HG03469 (cell line): ENCODE measurements at regions not wholly inside any gene's neighbourhood (a gene's known extent, or its start where the extent isn't known, plus 50 kb on each side); places are given as distances from the start of the nearest gene placed in this dataset.

Experiments used
- ATAC-seq: cut with Tn5 transposase; IDR thresholded peaks from one replicate; pipeline ENCODE4 v1.9.1; 2021; ENCODE audit warnings: mild to moderate bottlenecking, moderate library complexity, moderate number of reproducible peaks; ENCODE audit not compliant: unreplicated experiment

DNA sequence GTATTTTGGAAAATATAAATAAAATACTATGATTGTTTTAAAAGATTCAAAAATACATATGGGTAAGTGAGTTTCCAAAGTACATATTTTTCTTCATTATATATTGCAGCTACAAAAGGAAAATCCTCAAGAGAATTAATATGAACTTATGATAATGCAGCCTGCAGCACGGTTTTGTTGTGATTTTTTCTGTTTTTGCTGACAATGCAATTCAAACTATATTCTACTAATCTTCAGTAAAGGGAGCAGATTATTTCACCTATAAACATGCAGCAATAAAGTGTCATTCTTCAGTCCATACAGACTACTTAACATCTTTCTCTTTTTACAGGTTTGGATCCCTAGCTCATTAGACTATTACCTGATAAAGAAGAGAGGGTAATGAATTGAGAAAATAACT is 582.1 kb upstream of the MGAT4C start:
- ATAC-seq = no peak

DNA sequence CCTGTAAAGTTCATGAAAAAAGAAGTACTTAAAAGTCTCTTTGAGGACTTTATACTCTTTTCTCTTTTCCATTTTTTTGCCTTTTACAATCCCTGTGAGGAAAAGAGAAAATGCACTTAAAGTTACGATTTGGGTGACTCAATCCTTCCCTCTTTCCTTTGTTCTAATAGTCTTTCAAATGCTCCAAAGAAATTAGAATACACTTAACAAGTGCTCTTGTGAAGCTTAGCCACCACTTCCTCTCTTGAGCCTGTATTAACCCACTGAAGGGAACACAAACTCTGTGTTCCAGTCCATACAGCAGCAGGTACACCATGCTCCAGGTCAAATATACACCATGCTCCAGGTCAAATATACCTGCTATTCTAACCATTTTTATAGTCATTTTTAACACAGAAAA is 581.1 kb upstream of the MGAT4C start:
- no peak for ATAC-seq

DNA sequence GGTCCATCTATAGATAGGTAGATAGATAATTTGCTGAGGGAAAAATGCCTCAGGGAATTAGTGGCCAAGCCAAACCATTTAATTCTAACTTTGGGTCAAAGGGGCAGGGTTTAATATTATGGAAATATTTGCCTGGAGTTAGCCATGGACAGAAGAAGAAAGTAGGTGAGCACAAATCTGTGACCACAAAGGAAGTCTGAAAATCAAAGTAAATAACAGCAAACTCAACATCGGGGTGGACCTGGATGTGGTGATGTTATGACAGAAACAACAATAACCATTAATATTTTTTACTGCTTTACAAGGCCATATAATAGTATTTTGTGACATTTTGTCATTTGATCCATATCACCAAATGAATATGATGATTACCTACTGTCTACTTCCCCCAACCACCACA is 578.0 kb upstream of the MGAT4C start:
- ATAC-seq = no peak

- no peak for ATAC-seq
Measured at GRCh38 chr12:86827409-86827808, 571.2 kb upstream of the MGAT4C start.

GRCh38 chr12:86826051-86826450 is 569.9 kb upstream of the MGAT4C start:
- no peak for ATAC-seq

DNA sequence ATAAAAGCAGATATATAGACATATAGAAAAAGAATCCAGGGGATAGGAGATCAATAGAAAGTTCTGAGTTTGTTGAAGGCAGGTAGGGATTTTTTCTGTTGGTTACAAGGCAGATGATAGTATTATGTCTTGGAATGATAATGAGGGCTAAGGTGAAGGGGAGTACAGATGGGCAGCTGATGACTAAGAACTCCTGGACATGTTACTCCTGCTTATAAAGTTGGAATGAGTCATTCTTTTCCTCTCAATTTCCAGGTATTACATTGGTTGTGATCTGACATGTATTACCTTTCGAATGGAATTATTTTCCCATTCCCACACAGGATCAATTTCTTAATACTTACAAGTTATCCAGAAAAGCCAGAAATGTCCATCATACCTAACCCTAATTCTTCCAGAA is 545.2 kb upstream of the MGAT4C start:
- no peak for ATAC-seq

DNA sequence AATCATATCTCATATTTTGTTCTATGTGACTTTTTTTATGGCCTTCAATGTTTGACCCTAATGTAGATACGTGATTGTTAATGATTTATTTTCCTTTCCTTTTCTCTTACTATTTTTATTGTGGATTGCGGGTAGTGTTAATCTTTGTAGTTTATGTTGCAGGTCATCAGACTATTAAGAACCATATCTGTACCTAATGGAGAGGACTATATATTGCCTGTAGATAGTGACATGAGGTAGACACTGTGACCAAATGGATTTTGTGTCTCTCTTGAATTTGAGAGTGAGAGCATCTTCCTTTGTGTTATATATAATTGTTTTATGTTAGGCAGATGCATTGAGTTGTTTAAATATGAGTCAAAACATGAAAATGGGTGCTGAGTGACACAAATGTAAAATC is 543.4 kb upstream of the MGAT4C start:
- no peak for ATAC-seq

GRCh38 chr12:86796550-86796949 is 540.4 kb upstream of the MGAT4C start:
- no peak for ATAC-seq

DNA sequence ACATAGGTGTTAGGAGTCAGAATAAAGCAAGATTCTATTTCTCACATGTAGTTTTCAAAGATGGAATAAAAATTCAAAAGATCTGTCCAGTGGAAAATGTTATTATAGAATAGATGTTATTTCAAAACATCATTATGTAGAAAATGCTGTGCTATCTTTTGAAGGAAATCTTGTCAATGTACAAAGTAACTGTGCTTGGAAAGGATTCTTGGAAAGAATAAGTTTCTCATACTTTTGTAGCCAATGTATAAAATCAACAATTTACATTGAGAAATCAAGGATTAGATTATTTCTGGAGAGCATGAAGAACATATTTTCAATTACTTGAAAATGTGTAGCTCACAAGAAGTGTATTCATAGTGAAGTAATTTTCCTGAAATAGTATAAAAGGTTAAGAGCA is 532.5 kb upstream of the MGAT4C start:
- no peak for ATAC-seq

DNA sequence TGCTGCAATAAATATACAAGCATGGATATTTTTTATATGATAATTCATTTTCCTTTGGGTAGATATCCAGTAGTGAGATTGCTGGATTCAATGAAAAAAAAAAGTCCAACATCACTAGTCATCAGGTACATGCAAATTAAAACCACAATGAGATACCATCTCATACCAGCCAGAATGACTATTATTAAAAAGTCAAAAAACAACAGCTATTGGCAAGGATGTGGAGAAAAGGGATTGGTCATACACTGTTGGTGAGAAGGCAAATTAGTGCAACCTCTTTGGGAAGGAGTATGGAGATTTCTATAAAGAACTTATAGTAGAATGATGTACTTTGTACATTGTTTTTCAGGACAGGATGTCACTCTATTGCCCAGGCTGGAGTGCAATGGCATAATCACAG is 531.2 kb upstream of the MGAT4C start:
- ATAC-seq = no peak

- ATAC-seq = no peak
Measured at GRCh38 chr12:86777325-86777724, 521.1 kb upstream of the MGAT4C start.

DNA sequence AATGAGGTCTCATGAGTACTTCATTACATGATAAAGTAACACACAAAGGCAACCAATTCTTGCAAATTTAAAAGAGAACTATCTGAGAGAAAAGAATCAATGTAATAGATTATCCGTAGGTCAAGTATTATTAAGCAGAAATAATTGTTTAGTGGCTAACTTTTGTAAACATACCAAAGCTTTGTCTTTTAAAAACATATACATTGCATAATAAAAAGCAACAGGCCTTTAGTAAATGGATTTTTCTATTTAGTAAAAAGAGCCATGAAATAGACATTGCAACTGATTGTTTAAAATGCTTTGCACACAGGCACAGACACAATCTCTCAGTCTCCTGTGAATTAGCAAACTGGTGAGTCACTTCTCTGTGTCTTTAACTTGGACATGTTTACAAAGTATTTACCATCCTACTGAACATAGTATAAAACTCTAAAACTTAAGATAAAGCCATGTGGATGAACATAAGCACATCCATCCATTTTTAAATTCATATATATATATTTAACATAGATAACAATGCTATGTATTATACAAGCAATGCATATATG is 518.7 kb upstream of the MGAT4C start:
- no peak for ATAC-seq

GRCh38 chr12:86772696-86773095 is 516.5 kb upstream of the MGAT4C start:
- ATAC-seq = no peak

DNA sequence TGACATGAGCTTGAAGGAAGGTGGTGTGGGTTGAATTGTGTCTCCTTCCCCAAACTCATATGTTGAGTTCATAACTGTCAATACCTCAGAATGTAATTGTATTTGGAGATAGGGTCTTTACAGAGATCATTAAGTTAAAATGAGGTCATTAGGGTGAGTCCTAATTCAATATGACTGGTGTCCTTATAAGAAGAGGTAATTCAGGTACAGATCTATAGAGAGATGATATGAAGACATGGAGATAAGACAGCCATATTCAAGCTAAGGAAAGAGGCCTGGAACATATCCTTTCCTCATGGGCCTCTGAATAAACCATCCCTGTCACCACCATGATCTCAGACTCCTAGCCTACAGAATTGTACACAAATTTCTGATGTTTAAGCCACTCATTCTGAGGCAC is 514.7 kb upstream of the MGAT4C start:
- no peak for ATAC-seq

GRCh38 chr12:86748894-86749293 is 492.7 kb upstream of the MGAT4C start:
- ATAC-seq = no peak

DNA sequence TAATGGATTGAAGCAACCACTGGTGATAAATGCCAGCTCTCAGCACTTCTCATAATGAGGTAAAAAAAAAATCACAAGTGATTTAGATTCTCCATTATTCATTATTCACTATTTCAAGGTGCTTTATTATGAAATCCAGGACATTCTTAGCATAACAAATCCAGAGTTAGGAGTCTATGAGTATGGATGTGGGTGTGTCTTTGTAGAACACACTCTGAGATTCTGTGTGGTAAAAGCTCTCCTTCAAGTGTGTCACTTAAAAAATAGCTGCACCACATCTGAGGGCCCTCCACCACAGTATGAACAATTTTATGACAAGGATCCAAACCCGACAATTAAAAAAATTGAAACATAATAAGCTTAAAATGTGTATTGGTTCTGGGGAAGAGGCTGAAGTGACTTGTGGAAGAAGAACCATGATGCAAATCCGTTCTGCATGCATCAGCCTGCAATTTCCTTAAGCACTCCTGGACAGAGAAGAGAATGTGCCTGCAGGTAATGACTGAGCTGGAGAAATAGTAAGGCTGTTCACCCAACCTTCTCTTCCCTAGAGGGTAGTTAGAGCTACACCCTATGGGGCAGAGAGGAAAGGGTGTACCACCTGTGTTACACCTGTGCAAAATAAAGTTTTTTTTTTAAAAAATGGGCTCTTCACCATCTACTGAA is 488.5 kb upstream of the MGAT4C start:
- no peak for ATAC-seq

DNA sequence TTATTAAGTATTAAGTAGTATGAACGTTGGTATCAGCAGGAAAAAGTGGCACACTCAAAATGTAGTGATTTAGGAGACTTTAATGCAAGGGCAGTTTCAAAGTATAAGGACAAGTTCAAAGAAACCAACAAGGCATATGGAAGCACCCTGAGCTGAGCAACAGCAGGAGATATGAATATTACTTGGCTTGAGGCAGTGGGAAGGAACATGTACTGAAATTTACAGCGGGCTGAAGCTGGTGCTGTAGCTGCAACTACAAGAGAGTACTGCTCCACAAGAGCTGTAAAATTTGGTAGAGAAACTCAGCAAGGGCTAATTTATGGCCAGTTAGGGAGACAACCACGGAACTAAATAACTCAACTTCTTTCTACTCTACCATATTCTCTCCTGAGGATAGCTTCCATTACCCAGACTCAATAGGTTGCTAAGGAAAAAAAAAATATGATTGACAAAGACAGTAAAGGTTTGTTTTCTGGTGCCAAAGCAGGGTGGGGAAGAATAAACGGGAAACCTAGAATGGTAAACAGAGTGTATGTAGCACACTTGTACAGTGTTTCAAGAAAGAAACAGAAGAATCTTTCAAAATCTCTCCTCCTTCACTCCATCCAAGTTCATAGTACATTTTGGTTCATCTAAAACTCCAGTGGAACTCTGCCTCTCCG is 487.8 kb upstream of the MGAT4C start:
- ATAC-seq = no peak

DNA sequence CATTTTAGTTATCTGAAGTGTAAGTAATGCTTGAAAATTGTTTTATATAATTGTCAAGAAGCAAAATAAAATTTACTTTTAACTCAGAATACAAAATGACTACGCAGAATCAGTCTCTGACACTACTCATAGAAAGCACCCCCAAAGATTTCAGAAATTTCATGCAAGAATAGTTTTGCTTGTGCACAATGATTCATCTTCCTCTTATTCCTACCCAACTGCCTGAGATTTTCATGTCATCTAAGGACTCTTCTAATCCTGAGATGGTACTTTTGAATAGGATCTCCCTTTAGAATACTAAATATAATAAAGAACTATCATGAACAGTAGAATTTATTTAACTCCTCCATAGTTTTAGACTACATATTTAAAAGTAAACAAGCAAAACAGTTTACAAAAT is 485.3 kb upstream of the MGAT4C start:
- ATAC-seq = no peak

DNA sequence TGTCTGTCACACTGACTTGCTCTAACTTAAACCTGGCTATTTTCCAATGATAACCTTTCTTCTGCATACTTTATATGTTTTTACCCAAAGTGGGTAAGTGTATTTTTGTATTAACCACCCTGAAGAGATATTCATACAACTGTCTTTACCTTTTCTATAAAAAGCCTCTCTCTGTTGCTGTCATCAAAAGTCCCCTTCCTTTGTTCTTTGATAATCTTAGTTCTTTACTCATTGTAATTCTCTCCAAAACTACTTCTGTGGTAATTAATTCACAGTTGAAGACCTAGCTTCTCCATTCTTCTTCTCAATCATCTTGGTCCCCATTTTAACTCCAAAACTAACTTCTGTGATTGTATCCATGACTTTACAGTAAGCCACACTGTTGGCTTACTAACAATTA is 479.7 kb upstream of the MGAT4C start:
- no peak for ATAC-seq

- no peak for ATAC-seq
Measured at GRCh38 chr12:86735072-86735471, 478.9 kb upstream of the MGAT4C start.

DNA sequence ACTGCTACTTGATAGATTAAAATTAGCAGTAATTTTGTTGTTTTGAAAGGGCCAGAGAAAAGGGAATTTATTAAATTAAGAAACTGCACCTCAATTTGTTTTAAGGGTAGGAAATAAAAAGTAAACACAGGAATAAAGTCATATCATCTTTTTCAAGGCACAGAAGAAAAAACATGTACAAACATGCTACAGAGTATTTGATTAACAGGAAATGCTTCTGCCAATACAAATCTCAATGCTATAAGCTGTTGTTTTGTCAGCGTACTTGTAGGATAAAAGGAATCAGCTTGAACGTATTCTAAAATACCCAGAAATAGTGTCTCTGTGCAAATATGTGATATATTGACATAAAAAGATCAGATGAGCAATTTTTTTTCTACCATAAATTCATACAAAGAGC is 474.0 kb upstream of the MGAT4C start:
- ATAC-seq = no peak

DNA sequence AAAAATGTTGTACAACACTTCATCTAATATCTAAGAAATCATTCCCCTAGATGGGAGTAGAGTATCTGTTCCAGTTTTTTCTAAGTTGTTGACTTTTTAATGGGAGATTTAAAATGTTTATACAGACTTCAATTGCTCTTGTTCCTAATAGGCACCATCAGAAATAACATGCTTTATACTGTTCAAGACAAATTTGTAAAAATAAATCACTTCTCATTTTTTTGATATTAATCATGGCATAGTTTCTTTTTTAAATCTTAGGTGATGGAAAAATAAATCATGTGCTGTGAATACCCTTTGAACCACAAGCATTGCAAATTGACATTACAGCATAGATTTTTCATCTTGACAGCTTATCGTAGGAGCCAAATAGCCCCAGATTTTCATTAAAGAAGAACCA is 473.5 kb upstream of the MGAT4C start:
- no peak for ATAC-seq

DNA sequence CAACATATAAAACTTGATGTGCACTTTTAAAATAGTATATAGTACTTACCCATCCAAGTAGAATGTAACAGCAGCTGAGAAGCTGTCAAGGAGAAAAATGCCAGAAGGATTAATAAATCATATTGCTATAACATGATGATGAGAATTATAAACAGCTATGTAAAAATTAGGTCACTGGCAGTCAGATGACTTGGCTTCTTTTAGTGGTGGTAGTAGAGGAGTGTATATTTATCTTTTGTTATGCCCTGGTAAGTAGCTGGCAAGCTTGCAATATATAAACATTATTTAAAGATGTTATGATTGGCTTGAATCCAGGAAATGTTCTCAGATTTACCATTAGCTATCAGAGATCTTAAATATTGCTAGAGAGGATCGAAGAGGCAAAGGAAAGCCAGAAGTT is 471.0 kb upstream of the MGAT4C start:
- no peak for ATAC-seq
